ENCODE measurements at regions not wholly inside any gene's neighbourhood (a gene's known extent, or its start where the extent isn't known, plus 50 kb on each side); places are given as distances from the start of the nearest gene placed in this dataset.

- intact Hi-C loops (cut with DNase I): no loop called here
- H3K9me3 ChIP-seq: peaks cover 0 to 4% (median 0%) of the 10 kb centered on the region in 4 donors
- no peaks in the 10 kb centered on the region for H3K4me1 ChIP-seq
- H3K27me3 ChIP-seq: peaks cover 0 to 13% (median 0%) of the 10 kb centered on the region in 4 donors
- DNase-seq (ENCODE audit: extremely low spot score): no peak
- H3K27ac ChIP-seq (replicated peaks in 1 of 4): no peak overlapping the region
- no peak for TF ChIP-seq POLR2A (IDR thresholded peaks at IDR 0.05; ENCODE audit: low read depth)
- no peak for TF ChIP-seq EP300 (IDR thresholded peaks at IDR 0.05)
- no peak for TF ChIP-seq POLR2AphosphoS5 (IDR thresholded peaks at IDR 0.05)
- TF ChIP-seq CTCF (IDR thresholded peaks at IDR 0.05): no peak
- H3K4me3 ChIP-seq: no peak overlapping the region
- no peaks in the 10 kb centered on the region for H3K36me3 ChIP-seq
- WGBS: 73% methylated on average over 3 of the region's 3 CpGs
These were observed 319.1 kb downstream of the TRIB2 start for GRCh38 chr2:13035866-13036265.

GRCh38 chr2:13040043-13040442 lies 323.3 kb downstream of the TRIB2 start:
- intact Hi-C loops (cut with DNase I): no loop called here
- Histone ChIP-seq H3K36me3 (no peaks in the 10 kb centered on the region), H3K27ac (replicated peaks in 1 of 4) (no peak overlapping the region), H3K4me3 (no peak overlapping the region), H3K4me1 (no peaks in the 10 kb centered on the region), H3K9me3 (peaks cover 0 to 8% (median 3%) of the 10 kb centered on the region in 4 donors), H3K27me3 (peaks cover 0 to 17% (median 0%) of the 10 kb centered on the region in 4 donors)
- TF ChIP-seq EP300 (IDR thresholded peaks at IDR 0.05): no peak
- no peak for TF ChIP-seq CTCF (IDR thresholded peaks at IDR 0.05)
- no peak for TF ChIP-seq POLR2A (IDR thresholded peaks at IDR 0.05; ENCODE audit: low read depth)
- TF ChIP-seq POLR2AphosphoS5 (IDR thresholded peaks at IDR 0.05): no peak
- 73% methylated on average over 4 of the region's 13 CpGs for WGBS
- no peak for DNase-seq (ENCODE audit: extremely low spot score)

DNA sequence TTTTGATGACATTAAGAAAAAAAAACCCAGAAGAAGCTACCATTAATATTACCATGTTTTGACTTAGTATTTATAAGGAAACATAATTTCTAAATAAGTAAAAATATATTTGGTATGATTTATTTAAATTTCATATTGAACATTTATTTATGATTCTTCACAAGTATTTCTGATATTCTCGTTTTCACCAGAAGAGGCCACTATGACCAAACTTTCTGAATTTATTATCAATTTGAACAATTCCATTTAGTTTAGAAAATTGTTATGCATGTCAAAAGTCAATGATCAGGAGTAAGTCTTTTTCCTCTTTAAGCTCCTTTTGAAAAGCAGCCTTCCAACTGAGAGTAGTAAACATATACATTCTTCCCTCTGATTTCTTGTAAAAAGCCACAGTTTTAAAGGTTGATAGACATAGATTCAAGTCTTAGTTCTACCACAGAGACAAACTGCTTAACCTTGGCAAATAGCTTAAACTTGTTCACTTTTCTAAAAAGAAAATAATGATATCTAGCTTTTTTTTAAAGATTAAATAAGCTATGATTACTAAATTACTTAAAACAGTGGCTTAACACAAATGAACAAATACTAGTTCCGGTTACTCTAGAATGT lies 329.9 kb downstream of the TRIB2 start:
- DNase-seq (ENCODE audit: extremely low spot score): no peak
- TF ChIP-seq POLR2AphosphoS5 (IDR thresholded peaks at IDR 0.05) (no peak), EP300 (IDR thresholded peaks at IDR 0.05) (no peak), POLR2A (IDR thresholded peaks at IDR 0.05; ENCODE audit: low read depth) (no peak), CTCF (IDR thresholded peaks at IDR 0.05) (peak in 2 of 3 experiments; percentile 11 to 25)
- 51% methylated on average over 2 of the region's 2 CpGs for WGBS
- no peaks in the 10 kb centered on the region for H3K9me3 ChIP-seq
- H3K4me1 ChIP-seq: no peaks in the 10 kb centered on the region
- H3K27me3 ChIP-seq: no peaks in the 10 kb centered on the region
- H3K36me3 ChIP-seq: no peaks in the 10 kb centered on the region
- no peak overlapping the region for H3K4me3 ChIP-seq
- intact Hi-C loops (cut with DNase I): no loop called here
- H3K27ac ChIP-seq (replicated peaks in 1 of 4): no peak overlapping the region

DNA sequence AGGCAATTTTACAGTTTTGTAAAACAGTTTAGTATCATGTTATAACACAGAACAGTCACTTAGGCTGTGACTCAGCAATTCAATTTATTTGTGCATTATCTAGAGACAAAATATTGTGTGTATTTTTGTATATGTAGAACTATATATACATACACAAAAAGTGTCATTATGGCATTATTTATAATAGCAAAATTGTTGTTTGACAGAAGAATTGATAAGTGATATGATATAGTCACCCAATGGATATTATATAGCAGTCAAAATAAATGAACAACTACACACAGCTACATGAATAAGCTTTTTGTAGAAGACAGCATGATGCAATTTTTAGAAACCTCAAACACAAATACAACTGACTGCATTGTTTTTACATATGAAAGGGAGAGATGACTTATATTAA lies 334.0 kb downstream of the TRIB2 start:
- no peaks in the 10 kb centered on the region for H3K27me3 ChIP-seq
- H3K4me1 ChIP-seq: no peaks in the 10 kb centered on the region
- H3K9me3 ChIP-seq: no peaks in the 10 kb centered on the region
- TF ChIP-seq POLR2A (IDR thresholded peaks at IDR 0.05; ENCODE audit: low read depth): no peak
- no peak for TF ChIP-seq EP300 (IDR thresholded peaks at IDR 0.05)
- no peak for TF ChIP-seq CTCF (IDR thresholded peaks at IDR 0.05)
- no peak for TF ChIP-seq POLR2AphosphoS5 (IDR thresholded peaks at IDR 0.05)
- H3K36me3 ChIP-seq: no peaks in the 10 kb centered on the region
- intact Hi-C loops (cut with DNase I): no loop called here
- H3K27ac ChIP-seq (replicated peaks in 1 of 4): no peak overlapping the region
- H3K4me3 ChIP-seq: no peak overlapping the region
- DNase-seq (ENCODE audit: extremely low spot score): no peak

- Histone ChIP-seq H3K27me3 (no peaks in the 10 kb centered on the region), H3K9me3 (no peaks in the 10 kb centered on the region), H3K27ac (replicated peaks in 1 of 4) (no peak overlapping the region), H3K4me1 (no peaks in the 10 kb centered on the region), H3K4me3 (no peak overlapping the region), H3K36me3 (no peaks in the 10 kb centered on the region)
- intact Hi-C loops (cut with DNase I): no loop called here
- no peak for TF ChIP-seq POLR2A (IDR thresholded peaks at IDR 0.05; ENCODE audit: low read depth)
- TF ChIP-seq CTCF (IDR thresholded peaks at IDR 0.05): no peak
- TF ChIP-seq EP300 (IDR thresholded peaks at IDR 0.05): no peak
- no peak for TF ChIP-seq POLR2AphosphoS5 (IDR thresholded peaks at IDR 0.05)
- no peak for DNase-seq (ENCODE audit: extremely low spot score)
- WGBS: 54% methylated on average over 4 of the region's 4 CpGs
These were observed 335.8 kb downstream of the TRIB2 start for GRCh38 chr2:13052547-13052946.
